ENCODE measurements at regions not wholly inside any gene's neighbourhood (a gene's known extent, or its start where the extent isn't known, plus 50 kb on each side); places are given as distances from the start of the nearest gene placed in this dataset.

DNA sequence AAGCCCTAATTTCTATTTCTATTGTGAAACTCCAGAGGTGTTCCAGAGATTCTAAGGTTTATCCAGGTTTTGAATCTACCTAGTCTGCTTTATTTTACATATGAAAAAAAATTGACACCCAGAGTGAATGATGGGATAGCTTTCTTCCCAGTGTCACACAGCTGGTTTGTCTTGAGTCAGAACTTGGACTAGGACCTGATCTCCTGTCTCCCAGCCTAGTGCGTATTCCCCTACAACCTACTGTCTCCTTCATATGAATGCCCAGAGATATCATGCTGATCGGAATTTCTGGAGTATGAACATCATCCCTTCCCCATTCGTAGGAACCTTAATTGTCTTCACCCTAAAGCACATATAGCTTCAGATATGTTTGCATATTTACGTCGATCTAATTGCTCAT is 524.2 kb downstream of the SPATA31D1 start:
- TF ChIP-seq CTCF (IDR thresholded peaks at IDR 0.05), result no peak
- Mint-ChIP-seq H3K4me1 (ENCODE audit: low read depth) (peaks cover 6% of the 10 kb centered on the region; the same call in 1 of the 2 replicates), H3K36me3 (ENCODE audit: low read depth) (no peaks in the 10 kb centered on the region), H3K4me3 (no peak overlapping the region), H3K9me3 (no peaks in the 10 kb centered on the region), H3K27ac (no peak overlapping the region), H3K27me3 (ENCODE audit: insufficient read depth) (peaks cover 2% of the 10 kb centered on the region; the same call in 1 of the 2 replicates)
- DNase-seq, result no peak

DNA sequence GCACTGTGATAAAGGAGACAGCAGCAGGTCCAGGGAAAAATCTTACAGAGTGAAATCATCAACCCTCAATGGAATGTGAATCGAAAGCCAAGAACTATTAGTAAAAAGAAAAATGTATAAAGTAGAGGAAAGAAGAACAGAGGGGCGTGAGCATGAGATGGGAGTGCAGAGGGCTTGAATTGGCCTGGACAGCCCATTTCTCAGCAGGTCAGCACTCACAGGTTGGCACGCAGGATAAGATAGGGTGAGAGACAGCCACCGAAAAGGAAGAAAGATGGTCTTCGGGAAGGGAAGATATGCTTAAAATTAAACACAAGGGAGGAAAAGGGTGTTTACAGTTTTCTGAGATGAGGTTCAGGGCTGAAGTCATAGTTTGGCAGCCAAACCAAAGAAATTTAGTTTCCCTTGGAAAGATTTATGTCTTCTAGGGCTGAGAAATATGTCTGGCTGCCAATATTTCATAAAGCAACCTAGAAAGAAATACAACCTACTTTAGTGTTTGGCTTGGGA is 524.7 kb downstream of the SPATA31D1 start:
- Mint-ChIP-seq H3K4me1 (ENCODE audit: low read depth) (peaks cover 6% of the 10 kb centered on the region; the same call in 1 of the 2 replicates), H3K4me3 (peak overlapping the region; percentile 4; the same call in 1 of the 2 replicates), H3K27me3 (ENCODE audit: insufficient read depth) (peaks cover 2% of the 10 kb centered on the region; the same call in 1 of the 2 replicates), H3K27ac (no peak overlapping the region), H3K9me3 (no peaks in the 10 kb centered on the region), H3K36me3 (ENCODE audit: low read depth) (no peaks in the 10 kb centered on the region)
- DNase-seq, result no peak
- no peak for TF ChIP-seq CTCF (IDR thresholded peaks at IDR 0.05)

DNA sequence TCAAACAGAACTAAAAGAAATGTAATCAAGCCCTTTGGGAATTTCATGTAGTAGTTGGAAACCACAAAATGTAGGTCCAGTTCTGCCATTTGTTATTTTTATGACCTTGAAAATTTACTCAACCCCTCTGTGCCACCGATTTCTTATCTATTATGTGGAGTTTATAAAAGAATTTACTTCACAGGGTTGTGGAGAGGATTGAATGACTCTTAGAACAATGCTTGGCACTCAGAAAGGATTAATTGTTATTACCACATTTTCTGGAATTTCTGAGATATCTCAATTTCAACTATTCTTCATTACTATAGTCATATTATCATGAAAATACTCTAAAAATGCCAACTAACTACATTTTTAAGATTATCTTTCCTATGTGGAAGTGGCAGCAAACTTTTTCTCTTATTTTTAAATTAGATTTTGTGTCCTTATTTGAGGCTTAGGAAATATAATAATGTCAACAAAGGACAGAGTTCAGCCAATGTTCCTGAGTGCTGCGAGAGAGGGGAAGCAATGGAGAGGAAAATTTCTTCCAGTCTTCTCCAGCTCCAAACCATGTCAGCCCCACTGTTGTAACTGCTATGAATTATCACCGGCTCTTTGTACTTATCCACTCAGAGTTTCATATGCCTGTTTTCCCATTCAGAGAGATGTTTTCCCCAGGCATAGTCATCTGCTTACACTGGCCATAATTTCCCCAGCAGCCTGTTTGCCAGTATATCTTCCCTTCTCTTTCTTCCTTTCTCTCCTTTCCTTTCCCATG is 525.6 kb downstream of the SPATA31D1 start:
- H3K9me3 Mint-ChIP-seq, result no peaks in the 10 kb centered on the region
- H3K4me1 Mint-ChIP-seq (ENCODE audit: low read depth), result peaks cover 6% of the 10 kb centered on the region; the same call in 1 of the 2 replicates
- no peaks in the 10 kb centered on the region for H3K36me3 Mint-ChIP-seq (ENCODE audit: low read depth)
- H3K27ac Mint-ChIP-seq, result no peak overlapping the region
- peaks cover 2% of the 10 kb centered on the region; the same call in 1 of the 2 replicates for H3K27me3 Mint-ChIP-seq (ENCODE audit: insufficient read depth)
- no peak for DNase-seq
- TF ChIP-seq CTCF (IDR thresholded peaks at IDR 0.05), result no peak
- H3K4me3 Mint-ChIP-seq, result no peak overlapping the region

GRCh38 chr9:82518868-82519267 is 530.3 kb downstream of the SPATA31D1 start:
- no peak for DNase-seq
- Mint-ChIP-seq H3K36me3 (ENCODE audit: low read depth) (no peaks in the 10 kb centered on the region), H3K4me3 (no peak overlapping the region), H3K4me1 (ENCODE audit: low read depth) (no peaks in the 10 kb centered on the region), H3K9me3 (no peaks in the 10 kb centered on the region), H3K27me3 (ENCODE audit: insufficient read depth) (peaks cover 5% of the 10 kb centered on the region; the same call in 1 of the 2 replicates), H3K27ac (no peak overlapping the region)
- TF ChIP-seq CTCF (IDR thresholded peaks at IDR 0.05), result no peak

DNA sequence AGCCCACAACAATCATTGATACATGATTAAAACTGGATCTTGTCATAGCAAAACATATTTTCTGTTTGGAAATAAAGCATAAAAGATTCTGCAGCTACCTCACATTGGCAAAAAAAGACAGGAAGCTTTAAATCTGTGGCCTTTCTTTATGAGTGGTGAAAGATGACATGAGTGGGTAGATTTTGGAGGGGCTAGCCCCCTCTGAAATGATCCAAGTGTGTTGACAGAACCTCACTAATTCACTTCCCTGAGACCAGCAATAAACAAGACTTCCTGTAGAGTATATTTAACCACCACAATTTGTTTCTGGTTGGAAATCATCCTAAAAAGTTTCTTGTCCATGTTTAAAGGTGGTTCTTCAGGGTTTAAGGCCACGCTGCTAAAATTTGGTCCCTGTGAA is 530.8 kb downstream of the SPATA31D1 start:
- no peak for DNase-seq

More for the DNA sequence above, 530.8 kb downstream of the SPATA31D1 start:
- no peaks in the 10 kb centered on the region for H3K4me1 Mint-ChIP-seq (ENCODE audit: low read depth)
- H3K36me3 Mint-ChIP-seq (ENCODE audit: low read depth), result no peaks in the 10 kb centered on the region
- H3K27ac Mint-ChIP-seq, result no peak overlapping the region
- no peaks in the 10 kb centered on the region for H3K9me3 Mint-ChIP-seq
- no peak overlapping the region for H3K4me3 Mint-ChIP-seq
- TF ChIP-seq CTCF (IDR thresholded peaks at IDR 0.05), result no peak
- H3K27me3 Mint-ChIP-seq (ENCODE audit: insufficient read depth), result peaks cover 8% of the 10 kb centered on the region; the same call in 1 of the 2 replicates
